Prostate gland (tissue), 2 donors: ENCODE measurements at regions not wholly inside any gene's neighbourhood (a gene's known extent, or its start where the extent isn't known, plus 50 kb on each side); places are given as distances from the start of the nearest gene placed in this dataset.

Experiments
- CTCF ChIP-seq, 4 experiments: fragments of 200-600 bp in 2 of 4; fragments of 450-650 bp in 2 of 4; sonication (generic) in 2 of 4; IDR thresholded peaks; 1 replicate in 3 of 4; 2 replicates in 1 of 4; pipeline ENCODE4 v1.5.1; 2016 to 2019; ENCODE audit warnings: antibody characterized with exemption in 4 of 4, mild to moderate bottlenecking in 2 of 4, moderate library complexity in 2 of 4
- POLR2A ChIP-seq: fragments of 450-650 bp; IDR thresholded peaks from one replicate; pipeline ENCODE4 v1.6.1; 2016; ENCODE audit warnings: antibody characterized with exemption, mild to moderate bottlenecking

GRCh38 chr5:167065794-167066193 lies 1225.7 kb upstream of the WWC1 start:
- TF ChIP-seq CTCF (IDR thresholded peaks at IDR 0.05) (no peak), POLR2A (no peak)
